Osteoblast (primary cell): ENCODE measurements at regions not wholly inside any gene's neighbourhood (a gene's known extent, or its start where the extent isn't known, plus 50 kb on each side); places are given as distances from the start of the nearest gene placed in this dataset.
A peak's percentile ranks its signal among the peaks of the same experiment; 100 is the strongest.

Experiments
- DNase-seq: peaks from one replicate; pipeline ENCODE4 v3.0.0; 2011; ENCODE audit warnings: low spot score, mixed read lengths; ENCODE audit not compliant: insufficient read length; ENCODE audit errors: missing footprints
- H2AFZ ChIP-seq: 2 replicates; pipeline ENCODE4 v1.6.0; 2011; ENCODE audit warnings: mild to moderate bottlenecking, low read length
- H3K27ac ChIP-seq: 2 replicates; pipeline ENCODE4 v1.5.1; 2011; ENCODE audit warnings: mild to moderate bottlenecking, low read depth, low read length, moderate library complexity
- H3K27me3 ChIP-seq: 2 replicates; pipeline ENCODE4 v1.6.0; 2012; ENCODE audit warnings: mild to moderate bottlenecking, control low read depth, inconsistent platforms, low read length, moderate library complexity; ENCODE audit not compliant: insufficient read depth
- H3K36me3 ChIP-seq: 2 replicates; pipeline ENCODE4 v1.5.1; 2011; ENCODE audit warnings: mild to moderate bottlenecking, low read length, control low read depth, moderate library complexity; ENCODE audit not compliant: insufficient read depth
- H3K4me1 ChIP-seq: 2 replicates; pipeline ENCODE4 v1.5.1; 2011; ENCODE audit warnings: mild to moderate bottlenecking, low read length, control low read depth, moderate library complexity; ENCODE audit not compliant: insufficient read depth
- H3K4me2 ChIP-seq: 2 replicates; pipeline ENCODE4 v1.6.0; 2011; ENCODE audit warnings: mild to moderate bottlenecking, low read length; ENCODE audit not compliant: insufficient read depth
- H3K4me3 ChIP-seq: fragments of 200-600 bp; sonication (generic); 3 replicates; pipeline ENCODE4 v1.5.1; 2012; ENCODE audit warnings: mild to moderate bottlenecking, low read length, inconsistent platforms; ENCODE audit not compliant: insufficient read depth
- H3K79me2 ChIP-seq: 2 replicates; pipeline ENCODE4 v1.6.0; 2012; ENCODE audit warnings: mild to moderate bottlenecking, low read length, control low read depth, inconsistent platforms; ENCODE audit not compliant: insufficient read depth
- H3K9me3 ChIP-seq: 2 replicates; pipeline ENCODE4 v1.5.1; 2011; ENCODE audit warnings: low read depth, low read length, control low read depth
- H4K20me1 ChIP-seq: 2 replicates; pipeline ENCODE4 v1.6.0; 2012; ENCODE audit warnings: mild to moderate bottlenecking, low read length, control low read depth; ENCODE audit not compliant: insufficient read depth
- CTCF ChIP-seq: IDR thresholded peaks from 2 replicates; pipeline ENCODE4 v1.5.1; 2011; ENCODE audit warnings: mild to moderate bottlenecking, low read depth, low read length, moderate library complexity; ENCODE audit errors: extremely low read depth

GRCh38 chr2:40038646-40039045 is 259.6 kb upstream of the THUMPD2 start:
- H3K4me3 ChIP-seq: no peak overlapping the region
- H3K79me2 ChIP-seq: no peaks in the 10 kb centered on the region
- no peaks in the 10 kb centered on the region for H3K36me3 ChIP-seq
- H3K4me2 ChIP-seq: no peak overlapping the region
- H2AFZ ChIP-seq: peak overlapping the region; percentile 41
- DNase-seq: no peak
- H3K27ac ChIP-seq: no peak overlapping the region
- H3K9me3 ChIP-seq: no peaks in the 10 kb centered on the region
- H3K4me1 ChIP-seq: peaks cover 34% of the 10 kb centered on the region
- no peaks in the 10 kb centered on the region for H3K27me3 ChIP-seq
- no peaks in the 10 kb centered on the region for H4K20me1 ChIP-seq
- no peak for TF ChIP-seq CTCF

- Histone ChIP-seq H3K4me3 (no peak overlapping the region), H2AFZ (peak overlapping the region; percentile 36), H3K36me3 (no peaks in the 10 kb centered on the region), H3K4me1 (peaks cover 39% of the 10 kb centered on the region), H3K4me2 (no peak overlapping the region), H3K27me3 (no peaks in the 10 kb centered on the region), H4K20me1 (no peaks in the 10 kb centered on the region), H3K79me2 (no peaks in the 10 kb centered on the region), H3K27ac (no peak overlapping the region), H3K9me3 (no peaks in the 10 kb centered on the region)
- DNase-seq: no peak
- no peak for TF ChIP-seq CTCF
Observed at GRCh38 chr2:40037303-40037702, 258.2 kb upstream of the THUMPD2 start.

- H4K20me1 ChIP-seq: no peaks in the 10 kb centered on the region
- no peaks in the 10 kb centered on the region for H3K79me2 ChIP-seq
- no peak overlapping the region for H3K4me2 ChIP-seq
- no peaks in the 10 kb centered on the region for H3K36me3 ChIP-seq
- H3K27me3 ChIP-seq: no peaks in the 10 kb centered on the region
- no peaks in the 10 kb centered on the region for H3K9me3 ChIP-seq
- peaks cover 38% of the 10 kb centered on the region for H3K4me1 ChIP-seq
- H3K27ac ChIP-seq: no peak overlapping the region
- no peak overlapping the region for H3K4me3 ChIP-seq
- DNase-seq: no peak
- no peak for TF ChIP-seq CTCF
- no peak overlapping the region for H2AFZ ChIP-seq
Observed at GRCh38 chr2:40036241-40036640, 257.2 kb upstream of the THUMPD2 start.

- no peaks in the 10 kb centered on the region for H3K27me3 ChIP-seq
- peak overlapping the region; percentile 8 for H3K4me2 ChIP-seq
- no peaks in the 10 kb centered on the region for H3K9me3 ChIP-seq
- H3K79me2 ChIP-seq: no peaks in the 10 kb centered on the region
- no peak for DNase-seq
- H4K20me1 ChIP-seq: no peaks in the 10 kb centered on the region
- H3K27ac ChIP-seq: peak overlapping the region; percentile 86
- peak overlapping the region; percentile 12 for H2AFZ ChIP-seq
- H3K4me1 ChIP-seq: peaks cover 39% of the 10 kb centered on the region
- no peaks in the 10 kb centered on the region for H3K36me3 ChIP-seq
- no peak for TF ChIP-seq CTCF
- no peak overlapping the region for H3K4me3 ChIP-seq
Observed at GRCh38 chr2:40034801-40035200, 255.7 kb upstream of the THUMPD2 start.
